NCI-H1417 (cell line): ENCODE measurements at regions not wholly inside any gene's neighbourhood (a gene's known extent, or its start where the extent isn't known, plus 50 kb on each side); places are given as distances from the start of the nearest gene placed in this dataset.
A peak's percentile ranks its signal among the peaks of the same experiment; 100 is the strongest.

ENCODE experiments used
- DNase-seq, 3 experiments: peaks; one replicate each; lab custom pipeline; 2025; lab: John Stamatoyannopoulos, UW

DNA sequence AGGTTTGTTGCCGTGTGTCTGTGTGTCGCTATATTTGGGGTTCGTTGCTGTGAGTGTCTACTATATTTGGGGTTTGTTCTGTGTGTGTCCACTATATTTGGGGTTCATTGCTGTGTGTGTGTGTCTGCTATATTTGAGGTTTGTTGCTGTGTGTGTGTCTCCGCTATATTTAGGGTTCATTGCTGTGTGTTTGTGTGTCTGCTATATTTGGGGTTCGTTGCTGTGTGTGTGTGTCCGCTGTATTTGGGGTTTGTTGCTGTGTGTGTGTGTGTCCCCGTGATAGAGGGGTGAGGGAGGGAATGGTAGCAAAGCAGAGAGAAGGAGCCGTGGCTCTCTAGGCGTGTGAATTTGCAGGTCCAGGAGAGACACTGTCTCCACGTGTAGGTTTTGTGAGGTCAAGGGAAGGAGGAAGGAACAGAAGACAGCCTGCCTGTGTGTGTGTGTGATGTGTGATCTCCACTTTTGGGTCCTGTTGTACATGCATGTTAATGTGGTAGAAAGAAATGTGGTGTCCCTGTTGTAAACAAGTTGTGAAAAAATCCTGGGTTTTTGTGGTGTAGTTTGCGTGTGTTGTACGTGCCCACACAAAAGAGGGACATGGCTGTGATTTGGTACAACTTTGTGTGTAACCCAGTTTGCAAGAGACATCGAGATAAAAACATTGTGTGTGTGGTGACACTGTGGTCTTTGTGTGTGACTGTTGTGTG, 56.3 kb upstream of the ECE1 start:
- no peak for DNase-seq

- DNase-seq: peak in 2 of 3 experiments; percentile 42 to 59
These were observed 54.6 kb upstream of the ECE1 start for GRCh38 chr1:21344750-21345443.

- peak in 2 of 3 experiments; percentile 22 to 39 for DNase-seq
These were observed 54.0 kb upstream of the ECE1 start for GRCh38 chr1:21344098-21344749.

DNA sequence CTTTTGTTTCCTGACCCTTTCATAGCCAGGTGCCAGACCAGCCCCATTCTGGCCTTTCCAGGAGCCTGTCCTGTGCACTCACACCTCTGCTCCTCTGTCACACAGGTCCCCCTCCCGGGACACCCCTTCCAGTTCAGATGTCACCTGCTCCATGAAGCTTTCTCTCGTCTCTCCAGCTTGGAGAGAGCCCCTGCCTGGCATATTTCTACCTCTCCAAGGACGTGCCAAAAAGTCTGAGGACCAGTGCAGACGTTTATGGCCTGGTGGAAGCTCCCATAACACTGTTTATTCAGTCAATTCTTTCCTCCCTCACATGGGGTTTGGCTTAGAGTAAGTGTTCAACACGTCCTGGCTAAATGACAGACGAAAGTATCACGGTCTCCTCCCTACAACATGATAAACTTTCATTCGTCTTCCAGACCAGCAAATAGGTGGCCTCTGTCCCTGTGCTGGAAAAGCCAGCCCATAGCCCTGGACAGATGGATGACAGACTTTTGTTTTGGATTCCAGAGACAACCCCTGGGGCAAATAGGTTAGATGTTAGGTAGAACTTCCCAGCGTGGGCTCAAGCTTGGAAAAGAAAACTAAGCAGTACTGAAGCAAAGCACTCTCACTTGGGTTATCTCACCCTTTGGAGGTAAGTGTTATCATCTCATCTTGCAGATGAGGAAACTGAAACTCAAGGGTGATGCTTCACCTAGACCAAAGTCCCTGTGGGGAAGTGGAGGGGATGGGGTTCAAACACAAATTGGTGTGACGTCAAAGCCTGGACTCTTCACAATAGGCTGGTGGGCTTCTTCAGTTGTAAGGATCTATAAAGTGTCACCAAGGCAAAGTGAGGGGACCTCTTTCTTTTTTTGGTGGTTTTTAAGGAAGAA, 52.9 kb upstream of the ECE1 start:
- no peak for DNase-seq

- DNase-seq: no peak
These were observed 51.3 kb upstream of the ECE1 start for GRCh38 chr1:21341517-21342078.

DNA sequence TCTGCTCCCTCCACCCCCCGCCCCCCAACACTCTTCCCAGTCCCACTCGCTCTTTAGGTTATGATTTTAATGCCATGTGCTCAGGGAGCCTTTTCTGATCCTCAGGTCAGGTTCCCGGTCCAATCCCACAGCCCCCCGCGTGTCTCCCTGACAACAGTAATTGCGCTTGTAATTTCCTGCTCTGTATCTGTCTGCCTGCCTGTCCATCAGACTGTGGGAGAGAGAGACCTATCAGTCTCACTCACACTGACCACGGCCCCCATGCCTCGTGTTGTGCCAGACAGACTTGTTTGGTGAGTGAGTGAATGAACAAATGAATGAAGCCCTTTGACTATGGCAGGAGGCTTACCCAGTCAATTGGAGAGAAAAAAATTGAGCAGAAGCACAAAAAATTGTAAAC, 50.8 kb upstream of the ECE1 start:
- peak in 2 of 3 experiments; percentile 67 to 83 for DNase-seq

GRCh38 chr1:21340230-21340945, 50.1 kb upstream of the ECE1 start:
- DNase-seq: peak; percentile 16 to 55 (median 49)
